ENCODE measurements at regions not wholly inside any gene's neighbourhood (a gene's known extent, or its start where the extent isn't known, plus 50 kb on each side); places are given as distances from the start of the nearest gene placed in this dataset.

DNA sequence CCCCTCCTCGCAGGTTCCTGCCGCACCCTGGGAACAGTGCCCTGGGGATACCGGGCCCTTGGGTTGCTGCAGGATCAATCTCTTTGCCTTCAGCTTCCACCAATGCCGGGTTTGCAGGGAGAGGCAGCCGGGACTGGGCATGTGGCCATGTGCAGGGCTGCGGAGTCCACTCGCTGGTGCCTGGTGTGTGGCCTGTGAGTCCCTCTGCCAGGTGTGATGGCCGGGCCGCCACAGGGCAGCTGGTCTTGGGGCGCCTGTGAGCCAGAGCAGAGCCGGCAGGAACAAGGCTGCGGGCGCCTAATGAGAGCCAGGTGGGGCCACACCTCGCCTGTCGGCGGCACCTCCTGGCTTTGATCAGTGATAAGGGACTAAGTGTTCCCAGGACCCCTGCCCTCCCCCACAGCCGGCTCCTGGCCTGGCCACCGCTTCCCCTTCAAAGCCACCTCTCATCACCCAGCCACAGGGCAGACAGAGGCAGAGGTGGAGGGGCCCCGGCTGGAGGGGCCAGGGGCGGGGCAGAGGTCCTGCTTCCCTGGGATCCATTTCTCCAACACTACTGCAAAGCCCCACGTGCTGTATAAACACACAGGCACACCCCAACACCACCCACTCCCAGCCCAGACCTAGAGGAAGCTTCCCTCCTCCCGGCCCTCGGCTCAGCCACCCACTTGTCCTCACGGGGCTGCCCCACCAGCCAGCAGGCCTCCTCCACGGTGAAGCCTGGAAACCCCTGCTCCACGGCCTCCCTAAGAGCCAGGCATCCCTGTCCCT, 132.7 kb downstream of the CPZ start:
- TF ChIP-seq POLR2A (IDR thresholded peaks at IDR 0.05; ENCODE audit: low read depth, low read length) (no peak), POLR2AphosphoS5 (IDR thresholded peaks at IDR 0.05; ENCODE audit: low read depth, low read length) (no peak), TAF1 (IDR thresholded peaks at IDR 0.05; ENCODE audit: low read depth, low read length) (no peak), SPI1 (IDR thresholded peaks at IDR 0.05; ENCODE audit: low read depth, low read length) (no peak), POU2F2 (IDR thresholded peaks at IDR 0.05; ENCODE audit: low read depth, low read length) (no peak), PAX5 (IDR thresholded peaks at IDR 0.05; ENCODE audit: insufficient read depth, low read length, severe bottlenecking) (no peak)
